H9 (cell line): ENCODE measurements at regions not wholly inside any gene's neighbourhood (a gene's known extent, or its start where the extent isn't known, plus 50 kb on each side); places are given as distances from the start of the nearest gene placed in this dataset.

Experiments used
- DNase-seq: peaks from one replicate; pipeline ENCODE4 v3.0.0-alpha.2; 2017
- H2AFZ ChIP-seq: one replicate; pipeline ENCODE4 v1.6.1; 2013; ENCODE audit warnings: mild to moderate bottlenecking, low read length, control low read depth, moderate library complexity
- H2AK5ac ChIP-seq: 2 replicates; pipeline ENCODE4 v1.6.1; 2013; ENCODE audit warnings: low read length, control low read depth, mixed read lengths; ENCODE audit not compliant: insufficient read length
- H2BK120ac ChIP-seq: one replicate; pipeline ENCODE4 v1.6.1; 2013; ENCODE audit warnings: low read depth, mild to moderate bottlenecking, low read length, control low read depth, inconsistent platforms; ENCODE audit not compliant: poor library complexity, severe bottlenecking
- H2BK12ac ChIP-seq: 2 replicates; pipeline ENCODE4 v1.6.1; 2013; ENCODE audit warnings: low read length, control low read depth, mixed read lengths, low read depth; ENCODE audit not compliant: insufficient read length
- H2BK15ac ChIP-seq: 2 replicates; pipeline ENCODE4 v1.6.1; 2013; ENCODE audit warnings: low read depth, low read length, control low read depth
- H2BK20ac ChIP-seq: one replicate; pipeline ENCODE4 v1.6.1; 2013; ENCODE audit warnings: low read depth, mild to moderate bottlenecking, low read length, control low read depth, inconsistent platforms; ENCODE audit not compliant: poor library complexity, severe bottlenecking
- H2BK5ac ChIP-seq: 2 replicates; pipeline ENCODE4 v1.6.1; 2013; ENCODE audit warnings: low read length, control low read depth, mixed read lengths; ENCODE audit not compliant: insufficient read length
- H3K14ac ChIP-seq: 2 replicates; pipeline ENCODE4 v1.6.1; 2013; ENCODE audit warnings: low read length, control low read depth; ENCODE audit not compliant: insufficient read depth
- H3K18ac ChIP-seq: 2 replicates; pipeline ENCODE4 v1.6.1; 2013; ENCODE audit warnings: low read depth, mild to moderate bottlenecking, mixed read lengths, low read length, control low read depth; ENCODE audit not compliant: insufficient read length
- H3K23ac ChIP-seq: 2 replicates; pipeline ENCODE4 v1.6.1; 2013; ENCODE audit warnings: low read length, control low read depth, mixed read lengths, low read depth; ENCODE audit not compliant: insufficient read length
- H3K23me2 ChIP-seq: 2 replicates; pipeline ENCODE4 v1.6.1; 2013; ENCODE audit warnings: low read depth, mild to moderate bottlenecking, mixed read lengths, low read length, control low read depth; ENCODE audit not compliant: insufficient read length, poor library complexity, severe bottlenecking
- H3K27ac ChIP-seq: 2 replicates; pipeline ENCODE4 v1.5.1; 2013; ENCODE audit warnings: low read length, control low read depth, mixed read lengths, low read depth; ENCODE audit not compliant: insufficient read length
- H3K27me3 ChIP-seq: 2 replicates; pipeline ENCODE4 v1.6.1; 2013; ENCODE audit warnings: low read length, control low read depth, inconsistent platforms; ENCODE audit not compliant: insufficient read depth
- H3K4ac ChIP-seq: 2 replicates; pipeline ENCODE4 v1.6.1; 2013; ENCODE audit warnings: low read depth, mild to moderate bottlenecking, control low read depth, inconsistent platforms, low read length, moderate library complexity
- H3K4me1 ChIP-seq: 2 replicates; pipeline ENCODE4 v1.6.1; 2013; ENCODE audit warnings: low read length, control low read depth, inconsistent platforms; ENCODE audit not compliant: insufficient read depth
- H3K4me2 ChIP-seq: 2 replicates; pipeline ENCODE4 v1.6.1; 2013; ENCODE audit warnings: low read length, control low read depth, mixed read lengths; ENCODE audit not compliant: insufficient read length, insufficient read depth
- H3K56ac ChIP-seq: 2 replicates; pipeline ENCODE4 v1.6.1; 2013; ENCODE audit warnings: low read depth, mild to moderate bottlenecking, mixed read lengths, low read length, control low read depth; ENCODE audit not compliant: insufficient read length
- H3K79me1 ChIP-seq: 2 replicates; pipeline ENCODE4 v1.6.1; 2013; ENCODE audit warnings: low read depth, mild to moderate bottlenecking, moderate library complexity, low read length, control low read depth, inconsistent platforms; ENCODE audit not compliant: insufficient read depth, poor library complexity, severe bottlenecking
- H3K79me2 ChIP-seq: 2 replicates; pipeline ENCODE4 v1.6.1; 2013; ENCODE audit warnings: low read length, control low read depth, inconsistent platforms; ENCODE audit not compliant: insufficient read depth
- H3K9ac ChIP-seq: 2 replicates; pipeline ENCODE4 v1.6.1; 2013; ENCODE audit warnings: low read length, control low read depth, mixed read lengths; ENCODE audit not compliant: insufficient read length; ENCODE audit errors: extremely low read depth
- H3K9me3 ChIP-seq: one replicate; pipeline ENCODE4 v1.6.1; 2013; ENCODE audit warnings: low read depth, low read length, inconsistent platforms; ENCODE audit not compliant: control insufficient read depth
- H3T11ph ChIP-seq: one replicate; pipeline ENCODE4 v1.6.1; 2013; ENCODE audit warnings: mild to moderate bottlenecking, low read length, control low read depth, inconsistent platforms
- H4K20me1 ChIP-seq: one replicate; pipeline ENCODE4 v1.6.1; 2013; ENCODE audit not compliant: control insufficient read depth, insufficient read length, insufficient read depth
- H4K5ac ChIP-seq: 2 replicates; pipeline ENCODE4 v1.6.1; 2013; ENCODE audit warnings: low read depth, mild to moderate bottlenecking, mixed read lengths, low read length, control low read depth; ENCODE audit not compliant: insufficient read length
- H4K8ac ChIP-seq: replicated peaks from 2 replicates; pipeline ENCODE4 v1.6.1; 2013; ENCODE audit warnings: low read length, control low read depth, mixed read lengths, low read depth; ENCODE audit not compliant: insufficient read length
- H4K91ac ChIP-seq: 2 replicates; pipeline ENCODE4 v1.6.1; 2013; ENCODE audit warnings: low read depth, mild to moderate bottlenecking, moderate library complexity, mixed read lengths, low read length, control low read depth; ENCODE audit not compliant: insufficient read length
- H3K27ac Mint-ChIP-seq, 3 experiments: 2 replicates in 2 of 3; 3 replicates in 1 of 3; pipeline ENCODE4 v1.8.0; 2020 to 2021; ENCODE audit warnings: mixed read lengths in 3 of 3, mild to moderate bottlenecking in 1 of 3, moderate library complexity in 1 of 3
- H3K27me3 Mint-ChIP-seq: 2 replicates; pipeline ENCODE4 v1.8.0; 2021; ENCODE audit warnings: low read depth, mild to moderate bottlenecking, moderate library complexity, mixed read lengths
- H3K36me3 Mint-ChIP-seq, 3 experiments: 2 replicates in 2 of 3; 3 replicates in 1 of 3; pipeline ENCODE4 v1.8.0; 2020 to 2021; ENCODE audit warnings: low read depth in 3 of 3, mixed read lengths in 3 of 3; ENCODE audit not compliant: insufficient read depth in 1 of 3
- H3K4me1 Mint-ChIP-seq, 2 experiments: 2 replicates each; pipeline ENCODE4 v1.8.0; 2020; ENCODE audit warnings: mixed read lengths in 2 of 2
- H3K4me3 Mint-ChIP-seq, 2 experiments: 2 replicates in 1 of 2; 3 replicates in 1 of 2; pipeline ENCODE4 v1.8.0; 2020 to 2021; ENCODE audit warnings: mild to moderate bottlenecking in 2 of 2, mixed read lengths in 2 of 2, moderate library complexity in 1 of 2
- H3K9me3 Mint-ChIP-seq, 2 experiments: 2 replicates in 1 of 2; 3 replicates in 1 of 2; pipeline ENCODE4 v1.8.0; 2020; ENCODE audit warnings: mild to moderate bottlenecking in 2 of 2, mixed read lengths in 2 of 2, moderate library complexity in 1 of 2
- WGBS: extraction: QIAGEN DNeasy Blood & Tissue Kit; methylation state at CpG from one replicate; pipeline ENCODE4 v1.1.7; 2013; ENCODE audit warnings: missing lambda C conversion rate, low lambda C conversion rate, mixed read lengths; ENCODE audit not compliant: insufficient read length; ENCODE audit errors: extremely low coverage; 5-methylcytosine and 5-hydroxymethylcytosine counted together
- TF ChIP-seq, protein P1 (sequence below): fragments of 200-600 bp; sonication (generic); conservative IDR thresholded peaks from 3 replicates; pipeline ENCODE4 v1.8.0; 2021; ENCODE audit warnings: antibody characterized with exemption, mild to moderate bottlenecking

DNA sequence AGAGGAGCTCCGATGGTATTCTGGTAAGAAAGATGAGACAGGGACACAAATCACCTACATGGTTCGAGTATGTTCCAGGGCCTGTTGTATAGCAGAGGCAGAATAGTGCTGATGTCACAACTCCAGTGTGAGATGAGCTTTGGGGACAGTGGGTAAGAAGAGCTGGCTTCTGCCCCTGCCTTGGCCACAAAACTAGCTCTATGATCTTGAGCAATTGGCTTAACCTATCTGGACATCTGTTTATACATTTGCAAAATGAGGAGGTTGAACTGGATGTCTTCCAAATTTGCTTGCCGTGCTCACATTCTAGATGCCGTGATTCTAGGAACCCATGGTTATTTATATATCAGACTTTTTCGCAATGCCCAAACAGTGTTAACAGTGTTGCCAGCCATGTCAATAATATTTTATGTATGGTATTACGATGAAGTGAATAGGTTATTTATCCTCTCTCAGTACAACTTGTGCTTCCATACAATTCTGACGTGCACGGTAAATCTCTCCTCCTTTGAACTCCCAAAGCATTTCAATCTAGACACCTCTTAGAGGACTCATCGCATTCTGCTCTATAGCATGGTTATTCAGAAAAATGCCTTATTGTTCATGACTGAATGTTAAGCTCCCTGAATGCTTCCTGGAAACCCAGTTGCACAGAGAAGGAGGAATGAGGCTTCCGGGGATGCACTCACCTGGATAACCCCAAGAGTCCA lies 316.0 kb downstream of the FOXO1 start:
- no peak overlapping the region for H2AK5ac ChIP-seq
- no CpG with 5 or more reads among the region's 10 CpGs for WGBS
- no peak overlapping the region for H3K18ac ChIP-seq
- no peak overlapping the region for H2BK20ac ChIP-seq
- peaks cover 53 to 60% of the 10 kb centered on the region in 2 experiments for H3K4me1 Mint-ChIP-seq
- H3K27ac ChIP-seq = no peak overlapping the region
- no peaks in the 10 kb centered on the region for H3K9me3 Mint-ChIP-seq
- TF ChIP-seq, protein P1, sequence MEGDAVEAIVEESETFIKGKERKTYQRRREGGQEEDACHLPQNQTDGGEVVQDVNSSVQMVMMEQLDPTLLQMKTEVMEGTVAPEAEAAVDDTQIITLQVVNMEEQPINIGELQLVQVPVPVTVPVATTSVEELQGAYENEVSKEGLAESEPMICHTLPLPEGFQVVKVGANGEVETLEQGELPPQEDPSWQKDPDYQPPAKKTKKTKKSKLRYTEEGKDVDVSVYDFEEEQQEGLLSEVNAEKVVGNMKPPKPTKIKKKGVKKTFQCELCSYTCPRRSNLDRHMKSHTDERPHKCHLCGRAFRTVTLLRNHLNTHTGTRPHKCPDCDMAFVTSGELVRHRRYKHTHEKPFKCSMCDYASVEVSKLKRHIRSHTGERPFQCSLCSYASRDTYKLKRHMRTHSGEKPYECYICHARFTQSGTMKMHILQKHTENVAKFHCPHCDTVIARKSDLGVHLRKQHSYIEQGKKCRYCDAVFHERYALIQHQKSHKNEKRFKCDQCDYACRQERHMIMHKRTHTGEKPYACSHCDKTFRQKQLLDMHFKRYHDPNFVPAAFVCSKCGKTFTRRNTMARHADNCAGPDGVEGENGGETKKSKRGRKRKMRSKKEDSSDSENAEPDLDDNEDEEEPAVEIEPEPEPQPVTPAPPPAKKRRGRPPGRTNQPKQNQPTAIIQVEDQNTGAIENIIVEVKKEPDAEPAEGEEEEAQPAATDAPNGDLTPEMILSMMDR = no peak
- no peak overlapping the region for H2BK120ac ChIP-seq
- H3K27me3 ChIP-seq = no peaks in the 10 kb centered on the region
- no peak overlapping the region for H3K4me2 ChIP-seq
- H4K5ac ChIP-seq = no peak overlapping the region
- no peak overlapping the region for H3K4me3 Mint-ChIP-seq
- H4K20me1 ChIP-seq = no peaks in the 10 kb centered on the region
- no peaks in the 10 kb centered on the region; a peak in 3 of 7 replicates for H3K36me3 Mint-ChIP-seq
- no peak overlapping the region for H2AFZ ChIP-seq
- H3K23ac ChIP-seq = no peak overlapping the region
- no peak overlapping the region for H3K14ac ChIP-seq
- H3T11ph ChIP-seq = no peak overlapping the region
- H2BK12ac ChIP-seq = no peak overlapping the region
- no peaks in the 10 kb centered on the region for H3K79me1 ChIP-seq
- no peak overlapping the region for H3K56ac ChIP-seq
- H3K23me2 ChIP-seq = no peaks in the 10 kb centered on the region
- no peak overlapping the region for H3K27ac Mint-ChIP-seq
- no peak for DNase-seq
- H2BK5ac ChIP-seq = no peak overlapping the region
- H3K9me3 ChIP-seq = no peaks in the 10 kb centered on the region
- H3K79me2 ChIP-seq = no peaks in the 10 kb centered on the region
- H3K4ac ChIP-seq = no peak overlapping the region
- no peak overlapping the region for H4K8ac ChIP-seq
- no peak overlapping the region for H2BK15ac ChIP-seq
- peaks cover 14% of the 10 kb centered on the region for H3K4me1 ChIP-seq
- H3K9ac ChIP-seq = no peak overlapping the region
- H4K91ac ChIP-seq = no peak overlapping the region
- peaks cover 52% of the 10 kb centered on the region for H3K27me3 Mint-ChIP-seq
